Glutamatergic neuron (in vitro differentiated cells): ENCODE measurements at regions not wholly inside any gene's neighbourhood (a gene's known extent, or its start where the extent isn't known, plus 50 kb on each side); places are given as distances from the start of the nearest gene placed in this dataset.
"Not testable (repeated sequence)": the region's sequence is repeated elsewhere in the genome, so short reads cannot be mapped to it uniquely, and the experiment has no call there.

ENCODE experiments used
- DNase-seq: peaks from one replicate; pipeline ENCODE4 v3.0.0; 2022
- H3K27ac Mint-ChIP-seq: one replicate; pipeline ENCODE4 v1.8.0; 2020; ENCODE audit warnings: mild to moderate bottlenecking, mixed read lengths, inconsistent platforms; ENCODE audit not compliant: unreplicated experiment
- H3K27me3 Mint-ChIP-seq: one replicate; pipeline ENCODE4 v1.8.0; 2020; ENCODE audit warnings: mild to moderate bottlenecking, moderate library complexity, mixed read lengths, inconsistent platforms; ENCODE audit not compliant: unreplicated experiment
- H3K36me3 Mint-ChIP-seq: one replicate; pipeline ENCODE4 v1.8.0; 2020; ENCODE audit warnings: mild to moderate bottlenecking, mixed read lengths, inconsistent platforms; ENCODE audit not compliant: unreplicated experiment
- H3K4me1 Mint-ChIP-seq: one replicate; pipeline ENCODE4 v1.8.0; 2020; ENCODE audit warnings: mild to moderate bottlenecking, low read depth, mixed read lengths, inconsistent platforms; ENCODE audit not compliant: unreplicated experiment
- H3K4me3 Mint-ChIP-seq: one replicate; pipeline ENCODE4 v1.8.0; 2020; ENCODE audit warnings: mild to moderate bottlenecking, mixed read lengths, inconsistent platforms; ENCODE audit not compliant: unreplicated experiment
- H3K9me3 Mint-ChIP-seq: one replicate; pipeline ENCODE4 v1.8.0; 2020; ENCODE audit warnings: mild to moderate bottlenecking, moderate library complexity, mixed read lengths, inconsistent platforms; ENCODE audit not compliant: unreplicated experiment
- CTCF ChIP-seq: fragments of 200-600 bp; sonication (generic); IDR thresholded peaks from one replicate; pipeline ENCODE4 v1.5.0; 2021; ENCODE audit not compliant: partially characterized antibody, unreplicated experiment

DNA sequence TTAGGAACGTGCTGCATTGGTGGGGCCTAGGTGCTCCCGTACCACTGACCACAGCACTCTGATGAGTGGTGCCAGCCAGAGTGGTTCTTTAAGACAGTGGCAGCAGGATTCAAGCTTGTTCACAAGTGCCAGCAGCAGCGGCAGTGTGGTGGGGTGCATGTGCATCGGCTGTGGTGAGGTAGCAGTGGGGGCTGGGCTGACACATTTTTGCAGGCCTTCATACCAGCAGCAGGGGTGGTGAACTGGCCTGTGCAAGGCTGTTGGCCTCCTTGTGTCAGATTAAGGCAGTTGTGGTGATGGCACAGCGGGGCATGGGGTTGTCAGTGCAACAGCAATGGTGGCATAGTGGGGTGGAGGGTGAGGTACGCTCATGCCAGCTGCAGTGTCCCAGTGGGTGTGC, 131.4 kb downstream of the PABPC4L start:
- no peak overlapping the region for H3K27ac Mint-ChIP-seq
- H3K9me3 Mint-ChIP-seq = peaks cover 3% of the 10 kb centered on the region
- no peaks in the 10 kb centered on the region for H3K4me1 Mint-ChIP-seq
- H3K36me3 Mint-ChIP-seq = no peaks in the 10 kb centered on the region
- H3K4me3 Mint-ChIP-seq = no peak overlapping the region
- DNase-seq = no peak
- H3K27me3 Mint-ChIP-seq = no peaks in the 10 kb centered on the region
- TF ChIP-seq CTCF = no peak

DNA sequence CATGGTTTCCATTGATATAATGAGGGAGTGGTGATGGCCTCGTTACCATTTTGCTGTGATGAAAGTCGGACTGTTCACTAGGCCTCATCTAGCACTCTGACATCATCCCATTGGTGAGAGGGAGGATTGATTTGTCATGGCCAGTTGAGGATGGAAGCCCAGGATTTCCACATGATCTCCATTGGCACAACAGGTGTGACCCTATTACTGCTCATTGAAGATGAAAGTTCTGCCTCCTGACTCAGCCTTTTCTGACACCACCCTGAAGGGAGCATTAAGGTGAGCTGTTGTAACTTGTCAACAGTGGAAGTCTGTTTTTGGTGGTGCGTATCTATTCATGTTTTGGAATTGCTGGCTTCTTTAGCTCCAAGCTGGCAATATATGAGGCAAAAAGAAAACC, 144.2 kb downstream of the PABPC4L start:
- Mint-ChIP-seq H3K4me3 (no peak overlapping the region), H3K27ac (no peak overlapping the region), H3K4me1 (no peaks in the 10 kb centered on the region), H3K9me3 (no peaks in the 10 kb centered on the region), H3K36me3 (no peaks in the 10 kb centered on the region), H3K27me3 (no peaks in the 10 kb centered on the region)
- TF ChIP-seq CTCF = no peak
- no peak for DNase-seq

- H3K27ac Mint-ChIP-seq, H3K4me1 Mint-ChIP-seq, H3K4me3 Mint-ChIP-seq, H3K9me3 Mint-ChIP-seq, H3K27me3 Mint-ChIP-seq, H3K36me3 Mint-ChIP-seq, DNase-seq: not testable (repeated sequence)
These were observed 155.4 kb downstream of the PABPC4L start for GRCh38 chr4:134046221-134046620.

DNA sequence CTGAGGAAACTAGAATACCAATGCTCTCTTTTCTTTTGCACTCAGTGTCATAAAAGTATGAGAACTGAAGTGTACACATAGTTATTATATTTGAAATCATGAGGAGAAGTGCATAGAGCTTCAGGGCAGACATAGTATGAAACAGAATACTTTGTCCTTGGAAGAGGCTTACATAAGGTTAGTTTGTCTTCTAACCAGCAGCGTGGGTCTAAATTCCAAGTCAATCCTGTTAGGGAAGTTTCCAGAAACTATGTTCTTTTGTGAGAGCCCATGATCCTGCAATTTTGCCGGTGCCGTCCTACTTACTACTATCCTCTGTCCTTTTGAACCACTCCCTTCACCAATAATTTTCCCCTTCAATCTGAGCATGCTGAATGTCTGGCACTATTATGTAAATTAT, 156.2 kb downstream of the PABPC4L start:
- no peak overlapping the region for H3K4me3 Mint-ChIP-seq

GRCh38 chr4:134043266-134043665, 158.3 kb downstream of the PABPC4L start:
- TF ChIP-seq CTCF = no peak
- Mint-ChIP-seq H3K4me1 (no peaks in the 10 kb centered on the region), H3K4me3 (no peak overlapping the region), H3K27me3 (peaks cover 2% of the 10 kb centered on the region), H3K36me3 (no peaks in the 10 kb centered on the region), H3K9me3 (peaks cover 2% of the 10 kb centered on the region), H3K27ac (no peak overlapping the region)
- DNase-seq = no peak

More for the DNA sequence above, 156.2 kb downstream of the PABPC4L start:
- Mint-ChIP-seq H3K9me3 (peaks cover under 1% of the 10 kb centered on the region), H3K4me1 (no peaks in the 10 kb centered on the region), H3K27me3 (peaks cover 2% of the 10 kb centered on the region), H3K36me3 (no peaks in the 10 kb centered on the region), H3K27ac (no peak overlapping the region)
- DNase-seq = no peak
- TF ChIP-seq CTCF = no peak

DNA sequence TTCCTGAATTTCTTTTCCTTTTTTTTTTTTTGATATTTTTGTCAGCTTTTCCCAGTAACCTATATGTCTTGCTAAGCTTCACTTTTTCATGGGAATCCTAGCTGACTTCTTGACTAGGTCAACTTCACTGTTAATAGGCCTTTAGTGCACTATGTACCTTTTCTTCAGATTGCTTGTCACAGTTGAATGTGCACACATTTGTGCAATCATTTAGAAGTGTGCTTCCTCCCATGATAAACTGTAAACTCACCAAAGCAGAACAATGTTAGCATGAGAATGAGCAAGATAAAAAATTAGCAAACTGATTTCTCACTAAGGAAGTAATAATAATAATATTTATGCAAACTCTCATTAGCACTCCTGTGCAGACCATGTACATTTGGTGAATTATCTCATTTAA, 173.2 kb downstream of the PABPC4L start:
- no peak overlapping the region for H3K4me3 Mint-ChIP-seq
- H3K27ac Mint-ChIP-seq = no peak overlapping the region
- no peaks in the 10 kb centered on the region for H3K9me3 Mint-ChIP-seq
- no peak for DNase-seq
- TF ChIP-seq CTCF = no peak
- H3K4me1 Mint-ChIP-seq = no peaks in the 10 kb centered on the region
- no peaks in the 10 kb centered on the region for H3K27me3 Mint-ChIP-seq
- H3K36me3 Mint-ChIP-seq = no peaks in the 10 kb centered on the region
